ENCODE measurements at regions not wholly inside any gene's neighbourhood (a gene's known extent, or its start where the extent isn't known, plus 50 kb on each side); places are given as distances from the start of the nearest gene placed in this dataset.

GRCh38 chr16:26295625-26296304 is 604.0 kb downstream of the HS3ST4 start:
- no peak for DNase-seq (ENCODE audit: low read depth)

- DNase-seq (ENCODE audit: low read depth) = no peak
Observed at GRCh38 chr16:26301516-26301915, 609.8 kb downstream of the HS3ST4 start.

- no peak for DNase-seq (ENCODE audit: low read depth)
Observed at GRCh38 chr16:26316683-26317464, 625.1 kb downstream of the HS3ST4 start.

- no peak for DNase-seq (ENCODE audit: low read depth)
Observed at GRCh38 chr16:26317885-26318284, 626.1 kb downstream of the HS3ST4 start.

GRCh38 chr16:26330654-26331053 is 638.9 kb downstream of the HS3ST4 start:
- no peak for DNase-seq (ENCODE audit: low read depth)

GRCh38 chr16:26334218-26335111 is 642.7 kb downstream of the HS3ST4 start:
- no peak for DNase-seq (ENCODE audit: low read depth)

GRCh38 chr16:26335236-26335853 is 643.6 kb downstream of the HS3ST4 start:
- DNase-seq (ENCODE audit: low read depth) = no peak

GRCh38 chr16:26342621-26343020 is 650.9 kb downstream of the HS3ST4 start:
- no peak for DNase-seq (ENCODE audit: low read depth)

GRCh38 chr16:26344240-26344776 is 652.5 kb downstream of the HS3ST4 start:
- DNase-seq (ENCODE audit: low read depth) = no peak

- no peak for DNase-seq (ENCODE audit: low read depth)
Observed at GRCh38 chr16:26344976-26345375, 653.2 kb downstream of the HS3ST4 start.

GRCh38 chr16:26345966-26346365 is 654.2 kb downstream of the HS3ST4 start:
- DNase-seq (ENCODE audit: low read depth) = no peak

- DNase-seq (ENCODE audit: low read depth) = no peak
Observed at GRCh38 chr16:26348095-26348494, 656.3 kb downstream of the HS3ST4 start.

- no peak for DNase-seq (ENCODE audit: low read depth)
Observed at GRCh38 chr16:26360867-26361266, 669.1 kb downstream of the HS3ST4 start.

- DNase-seq (ENCODE audit: low read depth) = no peak
Observed at GRCh38 chr16:26363581-26363980, 671.8 kb downstream of the HS3ST4 start.

GRCh38 chr16:26365161-26365940 is 673.6 kb downstream of the HS3ST4 start:
- no peak for DNase-seq (ENCODE audit: low read depth)

- DNase-seq (ENCODE audit: low read depth) = no peak
Observed at GRCh38 chr16:26371349-26371869, 679.6 kb downstream of the HS3ST4 start.

GRCh38 chr16:26374279-26374925 is 682.6 kb downstream of the HS3ST4 start:
- DNase-seq (ENCODE audit: low read depth) = no peak

- no peak for DNase-seq (ENCODE audit: low read depth)
Observed at GRCh38 chr16:26382586-26382985, 684.1 kb upstream of the C16orf82 start.

GRCh38 chr16:26386096-26386495 is 680.6 kb upstream of the C16orf82 start:
- no peak for DNase-seq (ENCODE audit: low read depth)

- no peak for DNase-seq (ENCODE audit: low read depth)
Observed at GRCh38 chr16:26391833-26392232, 674.9 kb upstream of the C16orf82 start.
